ENCODE measurements at regions not wholly inside any gene's neighbourhood (a gene's known extent, or its start where the extent isn't known, plus 50 kb on each side); places are given as distances from the start of the nearest gene placed in this dataset.

GRCh38 chr4:96471956-96472867, 632.3 kb downstream of the PDHA2 start:
- DNase-seq, result no peak
- TF ChIP-seq CTCF (IDR thresholded peaks at IDR 0.05) (no peak), POLR2AphosphoS5 (IDR thresholded peaks at IDR 0.05) (no peak), EP300 (IDR thresholded peaks at IDR 0.05; ENCODE audit: low read depth) (no peak), POLR2A (IDR thresholded peaks at IDR 0.05) (no peak)
- no peaks in the 10 kb centered on the region for H3K36me3 ChIP-seq
- intact Hi-C loops (cut with DNase I; ENCODE audit: low total_unique reads), result no loop called here
- H3K4me3 ChIP-seq, result no peak overlapping the region
- H3K27me3 ChIP-seq, result no peaks in the 10 kb centered on the region
- no peak overlapping the region for H3K27ac ChIP-seq
- H3K9me3 ChIP-seq, result no peaks in the 10 kb centered on the region
- H3K4me1 ChIP-seq, result no peaks in the 10 kb centered on the region
- in situ Hi-C loops (cut with MboI; ENCODE audit: low pct_ligation_motif_present in 1 of 4, low pct_unique_long_range_greater_than_20kb in 1 of 4, low sequenced_read_pairs in 3 of 4), result no loop called here

- intact Hi-C loops (cut with DNase I; ENCODE audit: low total_unique reads), result no loop called here
- WGBS, 2 donors (ENCODE audit: low coverage in 1 of 2), result 53 to 57% methylated on average over 1 of the region's 1 CpG
- TF ChIP-seq EP300 (IDR thresholded peaks at IDR 0.05; ENCODE audit: low read depth) (no peak), CTCF (IDR thresholded peaks at IDR 0.05) (no peak), POLR2A (IDR thresholded peaks at IDR 0.05) (no peak)
These were observed 633.4 kb downstream of the PDHA2 start for GRCh38 chr4:96473246-96473645.

GRCh38 chr4:96483308-96484030, 643.6 kb downstream of the PDHA2 start:
- intact Hi-C loops (cut with DNase I; ENCODE audit: low total_unique reads), result no loop called here
- in situ Hi-C loops (cut with MboI; ENCODE audit: low pct_ligation_motif_present in 1 of 4, low pct_unique_long_range_greater_than_20kb in 1 of 4, low sequenced_read_pairs in 3 of 4), result no loop called here
- no peaks in the 10 kb centered on the region for H3K27me3 ChIP-seq
- H3K27ac ChIP-seq, result no peak overlapping the region
- H3K9me3 ChIP-seq, result no peaks in the 10 kb centered on the region
- TF ChIP-seq POLR2A (IDR thresholded peaks at IDR 0.05) (no peak), CTCF (IDR thresholded peaks at IDR 0.05) (no peak), POLR2AphosphoS5 (IDR thresholded peaks at IDR 0.05) (no peak), EP300 (IDR thresholded peaks at IDR 0.05; ENCODE audit: low read depth) (no peak)
- no peaks in the 10 kb centered on the region for H3K4me1 ChIP-seq
- 67 to 80% methylated on average over 1 to 4 of the region's 4 CpGs for WGBS, 2 donors (ENCODE audit: low coverage in 1 of 2)
- H3K4me3 ChIP-seq, result no peak overlapping the region
- no peak for DNase-seq
- no peaks in the 10 kb centered on the region for H3K36me3 ChIP-seq

More at GRCh38 chr4:96473246-96473645, 633.4 kb downstream of the PDHA2 start:
- Histone ChIP-seq H3K9me3 (no peaks in the 10 kb centered on the region), H3K36me3 (no peaks in the 10 kb centered on the region), H3K27me3 (no peaks in the 10 kb centered on the region), H3K4me3 (no peak overlapping the region), H3K4me1 (no peaks in the 10 kb centered on the region), H3K27ac (no peak overlapping the region)
- no peak for DNase-seq
- in situ Hi-C loops (cut with MboI; ENCODE audit: low pct_ligation_motif_present in 1 of 4, low pct_unique_long_range_greater_than_20kb in 1 of 4, low sequenced_read_pairs in 3 of 4), result no loop called here

- Histone ChIP-seq H3K36me3 (no peaks in the 10 kb centered on the region), H3K4me1 (no peaks in the 10 kb centered on the region), H3K27me3 (no peaks in the 10 kb centered on the region), H3K9me3 (no peaks in the 10 kb centered on the region), H3K27ac (no peak overlapping the region), H3K4me3 (no peak overlapping the region)
- no peak for TF ChIP-seq EP300 (IDR thresholded peaks at IDR 0.05; ENCODE audit: low read depth)
- no peak for TF ChIP-seq POLR2AphosphoS5 (IDR thresholded peaks at IDR 0.05)
- no peak for TF ChIP-seq POLR2A (IDR thresholded peaks at IDR 0.05)
- no peak for TF ChIP-seq CTCF (IDR thresholded peaks at IDR 0.05)
- DNase-seq, result no peak
- in situ Hi-C loops (cut with MboI; ENCODE audit: low pct_ligation_motif_present in 1 of 4, low pct_unique_long_range_greater_than_20kb in 1 of 4, low sequenced_read_pairs in 3 of 4), result no loop called here
- intact Hi-C loops (cut with DNase I; ENCODE audit: low total_unique reads), result no loop called here
These were observed 646.7 kb downstream of the PDHA2 start for GRCh38 chr4:96486563-96486962.

All from transverse colon (tissue), 4 donors.